Stimulated activated CD4-positive, alpha-beta T cell treated with anti-CD3 and anti-CD28 coated beads, Interleukin-12 subunit alpha, Interleukin-12 subunit beta, amount 100 ng/mL, for 4 hours (primary cell): ENCODE measurements at regions not wholly inside any gene's neighbourhood (a gene's known extent, or its start where the extent isn't known, plus 50 kb on each side); places are given as distances from the start of the nearest gene placed in this dataset.

Source experiments
- DNase-seq: peaks from one replicate; pipeline ENCODE4 v3.0.0-alpha.2; 2020

- no peak for DNase-seq
These were observed 83.3 kb downstream of the EDEM1 start for GRCh38 chr3:5270666-5271371.

- DNase-seq, result no peak
These were observed 83.8 kb downstream of the EDEM1 start for GRCh38 chr3:5271372-5271683.

- no peak for DNase-seq
These were observed 84.9 kb downstream of the EDEM1 start for GRCh38 chr3:5272387-5272786.

GRCh38 chr3:5274091-5274490 lies 86.6 kb downstream of the EDEM1 start:
- no peak for DNase-seq

GRCh38 chr3:5275529-5275928 lies 88.0 kb downstream of the EDEM1 start:
- DNase-seq, result no peak

- no peak for DNase-seq
These were observed 89.4 kb downstream of the EDEM1 start for GRCh38 chr3:5276934-5277333.

GRCh38 chr3:5277612-5278236 lies 90.2 kb downstream of the EDEM1 start:
- no peak for DNase-seq

- no peak for DNase-seq
These were observed 91.2 kb downstream of the EDEM1 start for GRCh38 chr3:5278666-5279065.

GRCh38 chr3:5282703-5283102 lies 95.2 kb downstream of the EDEM1 start:
- DNase-seq, result no peak

- DNase-seq, result no peak
These were observed 97.9 kb downstream of the EDEM1 start for GRCh38 chr3:5285439-5285838.

- DNase-seq, result no peak
These were observed 103.4 kb downstream of the EDEM1 start for GRCh38 chr3:5290915-5291314.

- no peak for DNase-seq
These were observed 105.0 kb downstream of the EDEM1 start for GRCh38 chr3:5292512-5292911.

- no peak for DNase-seq
These were observed 105.7 kb downstream of the EDEM1 start for GRCh38 chr3:5293207-5293606.

GRCh38 chr3:5294356-5294755 lies 106.8 kb downstream of the EDEM1 start:
- DNase-seq, result no peak

GRCh38 chr3:5295191-5295690 lies 107.7 kb downstream of the EDEM1 start:
- DNase-seq, result no peak

- DNase-seq, result no peak
These were observed 108.9 kb downstream of the EDEM1 start for GRCh38 chr3:5296362-5296761.

- DNase-seq, result no peak
These were observed 110.4 kb downstream of the EDEM1 start for GRCh38 chr3:5297895-5298294.

- DNase-seq, result no peak
These were observed 110.9 kb downstream of the EDEM1 start for GRCh38 chr3:5298453-5298852.

GRCh38 chr3:5299161-5299560 lies 111.7 kb downstream of the EDEM1 start:
- no peak for DNase-seq

- DNase-seq, result no peak
These were observed 113.1 kb downstream of the EDEM1 start for GRCh38 chr3:5300638-5301037.

- DNase-seq, result no peak
These were observed 114.3 kb downstream of the EDEM1 start for GRCh38 chr3:5301651-5302297.

GRCh38 chr3:5302661-5303060 lies 115.2 kb downstream of the EDEM1 start:
- no peak for DNase-seq

- DNase-seq, result no peak
These were observed 116.7 kb downstream of the EDEM1 start for GRCh38 chr3:5304188-5304587.
